HEK293 (cell line): ENCODE measurements at regions not wholly inside any gene's neighbourhood (a gene's known extent, or its start where the extent isn't known, plus 50 kb on each side); places are given as distances from the start of the nearest gene placed in this dataset.

Experiments
- CTCF ChIA-PET: fragments of 350-600 bp; formaldehyde crosslinking; extraction: SDS; loops from one replicate; lab custom pipeline; 2021; ENCODE audit warnings: antibody characterized with exemption; lab: Yijun Ruan, JAX
- POLR2A ChIA-PET: fragments of 300-600 bp; formaldehyde crosslinking; extraction: SDS; loops from one replicate; lab custom pipeline; 2020; ENCODE audit warnings: antibody characterized with exemption, inconsistent platforms; lab: Yijun Ruan, JAX
- H3K27ac ChIP-seq: fragments of 200-500 bp; sonication (Bioruptor generic); 2 replicates; pipeline ENCODE4 v1.5.1; 2014; ENCODE audit warnings: low read depth, low read length, control low read depth, inconsistent platforms; ENCODE audit errors: extremely low read depth
- H3K36me3 ChIP-seq, 2 experiments: fragments of 200-500 bp in 1 of 2; sonication (Bioruptor generic) in 1 of 2; 1 replicate in 1 of 2; 2 replicates in 1 of 2; pipeline ENCODE4 v1.5.1; 2014 to 2017; ENCODE audit warnings: inconsistent platforms in 2 of 2, low read length in 2 of 2; ENCODE audit not compliant: control insufficient read depth in 2 of 2, insufficient read depth in 1 of 2
- H3K4me1 ChIP-seq: fragments of 200-500 bp; sonication (Bioruptor generic); 2 replicates; pipeline ENCODE4 v1.5.1; 2014; ENCODE audit warnings: mild to moderate bottlenecking, low read length, inconsistent platforms; ENCODE audit not compliant: control insufficient read depth, insufficient read depth
- H3K4me3 ChIP-seq: 2 replicates; pipeline ENCODE4 v1.5.1; 2011; ENCODE audit warnings: low read depth, mild to moderate bottlenecking, control low read depth, low read length, moderate library complexity
- H3K9me3 ChIP-seq: fragments of 200-500 bp; sonication (Bioruptor generic); 2 replicates; pipeline ENCODE4 v1.5.1; 2014; ENCODE audit warnings: low read depth, low read length, inconsistent platforms; ENCODE audit not compliant: control insufficient read depth, insufficient read depth
- GFI1B ChIP-seq: fragments of 450-650 bp; formaldehyde crosslinking; IDR thresholded peaks from 2 replicates; pipeline ENCODE4 v1.5.1; 2016; ENCODE audit warnings: missing biosample characterization, missing genetic modification characterization
- GLIS2 ChIP-seq: fragments of 450-650 bp; formaldehyde crosslinking; IDR thresholded peaks from 2 replicates; pipeline ENCODE4 v1.5.1; 2016; ENCODE audit warnings: missing biosample characterization, missing genetic modification characterization
- MEIS1 ChIP-seq: sonication (generic); formaldehyde crosslinking; IDR thresholded peaks from 2 replicates; pipeline ENCODE4 v1.8.1; 2022; ENCODE audit warnings: missing genetic modification reagents, mild to moderate bottlenecking, borderline replicate concordance
- PRDM1 ChIP-seq: fragments of 450-650 bp; formaldehyde crosslinking; IDR thresholded peaks from 2 replicates; pipeline ENCODE4; 2016; ENCODE audit warnings: missing biosample characterization, missing genetic modification characterization
- SP7 ChIP-seq: fragments of 450-650 bp; formaldehyde crosslinking; IDR thresholded peaks from 2 replicates; pipeline ENCODE4 v1.5.1; 2016; ENCODE audit warnings: missing biosample characterization, missing genetic modification characterization
- ZFHX2 ChIP-seq: fragments of 450-650 bp; formaldehyde crosslinking; conservative IDR thresholded peaks from 2 replicates; pipeline ENCODE4 v1.5.1; 2016; ENCODE audit warnings: missing biosample characterization, missing genetic modification characterization
- ZNF221 ChIP-seq: fragments of 450-650 bp; formaldehyde crosslinking; IDR thresholded peaks from 2 replicates; pipeline ENCODE4 v1.5.1; 2017; ENCODE audit warnings: missing biosample characterization, missing genetic modification characterization, borderline replicate concordance
- ZNF302 ChIP-seq: fragments of 450-650 bp; formaldehyde crosslinking; IDR thresholded peaks from 2 replicates; pipeline ENCODE4 v1.5.1; 2016; ENCODE audit warnings: missing biosample characterization, missing genetic modification characterization, low read depth
- ZNF311 ChIP-seq: fragments of 450-650 bp; formaldehyde crosslinking; IDR thresholded peaks from 2 replicates; pipeline ENCODE4 v1.5.1; 2017; ENCODE audit warnings: missing biosample characterization, missing genetic modification characterization, borderline replicate concordance
- ZNF426 ChIP-seq: fragments of 450-650 bp; formaldehyde crosslinking; IDR thresholded peaks from 2 replicates; pipeline ENCODE4 v1.5.1; 2017; ENCODE audit warnings: missing biosample characterization, missing genetic modification characterization, mild to moderate bottlenecking, inconsistent platforms, moderate library complexity
- ZNF521 ChIP-seq: fragments of 450-650 bp; formaldehyde crosslinking; IDR thresholded peaks from 2 replicates; pipeline ENCODE4 v1.5.1; 2017; ENCODE audit warnings: missing biosample characterization, mild to moderate bottlenecking, missing genetic modification characterization
- ZNF585B ChIP-seq: fragments of 450-650 bp; formaldehyde crosslinking; IDR thresholded peaks from 2 replicates; pipeline ENCODE4 v1.5.1; 2016; ENCODE audit warnings: missing biosample characterization, missing genetic modification characterization
- ZNF600 ChIP-seq: fragments of 450-650 bp; formaldehyde crosslinking; IDR thresholded peaks from 2 replicates; pipeline ENCODE4 v1.5.1; 2016; ENCODE audit warnings: missing biosample characterization, missing genetic modification characterization
- ZNF621 ChIP-seq: fragments of 450-650 bp; formaldehyde crosslinking; IDR thresholded peaks from 2 replicates; pipeline ENCODE4 v1.5.1; 2017; ENCODE audit warnings: missing biosample characterization, missing genetic modification characterization
- ZNF626 ChIP-seq: fragments of 450-650 bp; sonication (Bioruptor Pico); formaldehyde crosslinking; IDR thresholded peaks from 2 replicates; pipeline ENCODE4 v1.5.1; 2018; ENCODE audit warnings: missing biosample characterization, missing genetic modification characterization, inconsistent platforms
- ZNF707 ChIP-seq: fragments of 450-650 bp; formaldehyde crosslinking; IDR thresholded peaks from 2 replicates; pipeline ENCODE4 v1.5.1; 2016; ENCODE audit warnings: missing biosample characterization, missing genetic modification characterization
- ZNF776 ChIP-seq: fragments of 450-650 bp; formaldehyde crosslinking; IDR thresholded peaks from 2 replicates; pipeline ENCODE4 v1.5.0; 2017; ENCODE audit warnings: missing biosample characterization, missing genetic modification characterization, borderline replicate concordance
- ZNF785 ChIP-seq: fragments of 450-650 bp; formaldehyde crosslinking; IDR thresholded peaks from 2 replicates; pipeline ENCODE4 v1.5.1; 2016; ENCODE audit warnings: missing biosample characterization, missing genetic modification characterization
- TF ChIP-seq, protein P1 (sequence below): fragments of 450-650 bp; formaldehyde crosslinking; IDR thresholded peaks from 2 replicates; pipeline ENCODE4 v1.5.1; 2016; ENCODE audit warnings: missing biosample characterization, missing genetic modification characterization, borderline replicate concordance
- TF ChIP-seq, protein P2 (sequence below): fragments of 450-650 bp; formaldehyde crosslinking; IDR thresholded peaks from 2 replicates; pipeline ENCODE4 v1.5.1; 2016; ENCODE audit warnings: missing biosample characterization, missing genetic modification characterization
- TF ChIP-seq, protein P3 (sequence below): fragments of 450-650 bp; formaldehyde crosslinking; IDR thresholded peaks from 2 replicates; pipeline ENCODE4 v1.5.1; 2016; ENCODE audit warnings: missing biosample characterization, missing genetic modification characterization
- TF ChIP-seq, protein P4 (sequence below): fragments of 450-650 bp; formaldehyde crosslinking; IDR thresholded peaks from 2 replicates; pipeline ENCODE4 v1.5.1; 2017; ENCODE audit warnings: missing biosample characterization, missing genetic modification characterization
- TF ChIP-seq, protein P5 (sequence below): fragments of 450-650 bp; formaldehyde crosslinking; IDR thresholded peaks from 2 replicates; pipeline ENCODE4 v1.5.1; 2016; ENCODE audit warnings: missing biosample characterization, missing genetic modification characterization
- TF ChIP-seq, protein P6 (sequence below): fragments of 450-650 bp; formaldehyde crosslinking; IDR thresholded peaks from 2 replicates; pipeline ENCODE4 v1.5.1; 2016; ENCODE audit warnings: missing biosample characterization, missing genetic modification characterization

DNA sequence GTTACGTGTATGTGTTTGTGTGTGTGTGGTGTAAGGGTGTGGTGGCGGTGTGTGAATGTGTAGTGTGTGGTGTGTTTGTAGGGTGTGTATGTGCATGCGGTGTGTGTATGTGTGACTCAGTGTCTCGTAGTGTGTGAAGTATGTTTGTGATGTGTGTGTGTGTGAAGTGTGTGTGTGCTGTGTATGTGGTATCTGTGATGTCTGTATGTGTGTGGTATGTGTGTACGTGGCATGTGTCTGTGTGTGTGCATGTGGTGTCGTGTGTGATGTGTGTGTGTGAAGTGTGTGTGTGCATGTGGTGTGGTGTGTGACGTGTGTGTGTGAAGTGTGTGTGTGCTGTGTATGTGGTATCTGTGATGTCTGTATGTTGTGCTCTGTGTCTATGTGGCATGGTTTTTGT, 339.4 kb downstream of the MTRR start (continued):
- TF ChIP-seq, protein P1, sequence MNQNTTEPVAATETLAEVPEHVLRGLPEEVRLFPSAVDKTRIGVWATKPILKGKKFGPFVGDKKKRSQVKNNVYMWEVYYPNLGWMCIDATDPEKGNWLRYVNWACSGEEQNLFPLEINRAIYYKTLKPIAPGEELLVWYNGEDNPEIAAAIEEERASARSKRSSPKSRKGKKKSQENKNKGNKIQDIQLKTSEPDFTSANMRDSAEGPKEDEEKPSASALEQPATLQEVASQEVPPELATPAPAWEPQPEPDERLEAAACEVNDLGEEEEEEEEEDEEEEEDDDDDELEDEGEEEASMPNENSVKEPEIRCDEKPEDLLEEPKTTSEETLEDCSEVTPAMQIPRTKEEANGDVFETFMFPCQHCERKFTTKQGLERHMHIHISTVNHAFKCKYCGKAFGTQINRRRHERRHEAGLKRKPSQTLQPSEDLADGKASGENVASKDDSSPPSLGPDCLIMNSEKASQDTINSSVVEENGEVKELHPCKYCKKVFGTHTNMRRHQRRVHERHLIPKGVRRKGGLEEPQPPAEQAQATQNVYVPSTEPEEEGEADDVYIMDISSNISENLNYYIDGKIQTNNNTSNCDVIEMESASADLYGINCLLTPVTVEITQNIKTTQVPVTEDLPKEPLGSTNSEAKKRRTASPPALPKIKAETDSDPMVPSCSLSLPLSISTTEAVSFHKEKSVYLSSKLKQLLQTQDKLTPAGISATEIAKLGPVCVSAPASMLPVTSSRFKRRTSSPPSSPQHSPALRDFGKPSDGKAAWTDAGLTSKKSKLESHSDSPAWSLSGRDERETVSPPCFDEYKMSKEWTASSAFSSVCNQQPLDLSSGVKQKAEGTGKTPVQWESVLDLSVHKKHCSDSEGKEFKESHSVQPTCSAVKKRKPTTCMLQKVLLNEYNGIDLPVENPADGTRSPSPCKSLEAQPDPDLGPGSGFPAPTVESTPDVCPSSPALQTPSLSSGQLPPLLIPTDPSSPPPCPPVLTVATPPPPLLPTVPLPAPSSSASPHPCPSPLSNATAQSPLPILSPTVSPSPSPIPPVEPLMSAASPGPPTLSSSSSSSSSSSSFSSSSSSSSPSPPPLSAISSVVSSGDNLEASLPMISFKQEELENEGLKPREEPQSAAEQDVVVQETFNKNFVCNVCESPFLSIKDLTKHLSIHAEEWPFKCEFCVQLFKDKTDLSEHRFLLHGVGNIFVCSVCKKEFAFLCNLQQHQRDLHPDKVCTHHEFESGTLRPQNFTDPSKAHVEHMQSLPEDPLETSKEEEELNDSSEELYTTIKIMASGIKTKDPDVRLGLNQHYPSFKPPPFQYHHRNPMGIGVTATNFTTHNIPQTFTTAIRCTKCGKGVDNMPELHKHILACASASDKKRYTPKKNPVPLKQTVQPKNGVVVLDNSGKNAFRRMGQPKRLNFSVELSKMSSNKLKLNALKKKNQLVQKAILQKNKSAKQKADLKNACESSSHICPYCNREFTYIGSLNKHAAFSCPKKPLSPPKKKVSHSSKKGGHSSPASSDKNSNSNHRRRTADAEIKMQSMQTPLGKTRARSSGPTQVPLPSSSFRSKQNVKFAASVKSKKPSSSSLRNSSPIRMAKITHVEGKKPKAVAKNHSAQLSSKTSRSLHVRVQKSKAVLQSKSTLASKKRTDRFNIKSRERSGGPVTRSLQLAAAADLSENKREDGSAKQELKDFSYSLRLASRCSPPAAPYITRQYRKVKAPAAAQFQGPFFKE (tag by site-specific recombination) = peak; percentile 90; the same call in 1 of the 2 replicates
- 0 out of 2 replicates have a peak, but pooled peaks have one; percentile 3 for TF ChIP-seq ZNF302
- TF ChIP-seq PRDM1 (tag by site-specific recombination) = no peak
- TF ChIP-seq, protein P2, sequence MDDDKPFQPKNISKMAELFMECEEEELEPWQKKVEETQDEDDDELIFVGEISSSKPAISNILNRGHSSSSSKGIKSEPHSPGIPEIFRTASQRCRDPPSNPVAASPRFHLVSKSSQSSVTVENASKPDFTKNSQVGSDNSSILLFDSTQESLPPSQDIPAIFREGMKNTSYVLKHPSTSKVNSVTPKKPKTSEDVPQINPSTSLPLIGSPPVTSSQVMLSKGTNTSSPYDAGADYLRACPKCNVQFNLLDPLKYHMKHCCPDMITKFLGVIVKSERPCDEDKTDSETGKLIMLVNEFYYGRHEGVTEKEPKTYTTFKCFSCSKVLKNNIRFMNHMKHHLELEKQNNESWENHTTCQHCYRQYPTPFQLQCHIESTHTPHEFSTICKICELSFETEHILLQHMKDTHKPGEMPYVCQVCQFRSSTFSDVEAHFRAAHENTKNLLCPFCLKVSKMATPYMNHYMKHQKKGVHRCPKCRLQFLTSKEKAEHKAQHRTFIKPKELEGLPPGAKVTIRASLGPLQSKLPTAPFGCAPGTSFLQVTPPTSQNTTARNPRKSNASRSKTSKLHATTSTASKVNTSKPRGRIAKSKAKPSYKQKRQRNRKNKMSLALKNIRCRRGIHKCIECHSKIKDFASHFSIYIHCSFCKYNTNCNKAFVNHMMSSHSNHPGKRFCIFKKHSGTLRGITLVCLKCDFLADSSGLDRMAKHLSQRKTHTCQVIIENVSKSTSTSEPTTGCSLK (tag by site-specific recombination) = 0 out of 2 replicates have a peak, but pooled peaks have one; percentile 54
- peak; percentile 87 for TF ChIP-seq ZNF621 (tag by site-specific recombination)
- no peak for TF ChIP-seq ZNF600
- peak; percentile 42; the same call in 1 of the 2 replicates for TF ChIP-seq ZNF521 (tag by site-specific recombination)
- TF ChIP-seq, protein P3, sequence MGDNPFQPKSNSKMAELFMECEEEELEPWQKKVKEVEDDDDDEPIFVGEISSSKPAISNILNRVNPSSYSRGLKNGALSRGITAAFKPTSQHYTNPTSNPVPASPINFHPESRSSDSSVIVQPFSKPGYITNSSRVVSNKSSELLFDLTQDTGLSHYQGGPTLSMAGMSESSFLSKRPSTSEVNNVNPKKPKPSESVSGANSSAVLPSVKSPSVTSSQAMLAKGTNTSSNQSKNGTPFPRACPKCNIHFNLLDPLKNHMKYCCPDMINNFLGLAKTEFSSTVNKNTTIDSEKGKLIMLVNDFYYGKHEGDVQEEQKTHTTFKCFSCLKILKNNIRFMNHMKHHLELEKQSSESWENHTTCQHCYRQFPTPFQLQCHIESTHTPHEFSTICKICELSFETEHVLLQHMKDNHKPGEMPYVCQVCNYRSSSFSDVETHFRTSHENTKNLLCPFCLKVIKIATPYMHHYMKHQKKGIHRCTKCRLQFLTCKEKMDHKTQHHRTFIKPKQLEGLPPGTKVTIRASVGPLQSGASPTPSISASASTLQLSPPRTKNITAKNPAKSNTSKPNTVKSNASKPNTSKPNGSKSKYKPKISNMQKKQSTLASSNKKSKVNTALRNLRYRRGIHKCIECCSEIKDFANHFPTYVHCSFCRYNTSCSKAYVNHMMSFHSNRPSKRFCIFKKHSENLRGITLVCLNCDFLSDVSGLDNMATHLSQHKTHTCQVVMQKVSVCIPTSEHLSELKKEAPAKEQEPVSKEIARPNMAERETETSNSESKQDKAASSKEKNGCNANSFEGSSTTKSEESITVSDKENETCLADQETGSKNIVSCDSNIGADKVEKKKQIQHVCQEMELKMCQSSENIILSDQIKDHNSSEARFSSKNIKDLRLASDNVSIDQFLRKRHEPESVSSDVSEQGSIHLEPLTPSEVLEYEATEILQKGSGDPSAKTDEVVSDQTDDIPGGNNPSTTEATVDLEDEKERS (tag by site-specific recombination) = no peak

DNA sequence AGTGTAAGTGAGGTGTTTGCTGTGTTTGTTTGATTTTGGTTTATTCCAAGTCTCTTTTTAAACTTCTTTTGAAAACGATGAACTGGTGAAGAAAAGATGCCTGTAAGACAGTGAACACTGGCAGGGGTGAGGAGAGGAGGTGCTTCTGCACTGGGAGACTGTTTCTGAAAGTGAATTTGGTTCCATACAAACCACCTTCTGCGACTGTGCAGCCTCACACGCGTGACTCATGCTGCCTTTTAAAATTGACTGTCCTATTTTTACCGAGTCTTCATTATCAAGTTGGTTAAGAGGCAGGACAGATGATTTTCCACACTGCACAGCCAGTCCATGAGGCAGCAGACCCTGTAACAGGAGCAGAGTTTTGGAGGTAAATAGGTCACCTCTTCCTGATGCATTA, 340.6 kb downstream of the MTRR start:
- Histone ChIP-seq H3K4me1 (no peaks in the 10 kb centered on the region), H3K27ac (no peak overlapping the region), H3K36me3 (no peaks in the 10 kb centered on the region), H3K4me3 (no peak overlapping the region), H3K9me3 (no peaks in the 10 kb centered on the region)
- POLR2A ChIA-PET = no interaction called here
- CTCF ChIA-PET = no interaction called here
- TF ChIP-seq ZNF426 (tag by site-specific recombination) (no peak), ZNF785 (no peak), ZFHX2 (tag by site-specific recombination) (no peak), ZNF311 (tag by site-specific recombination) (no peak), SP7 (tag by site-specific recombination) (no peak), GLIS2 (tag by site-specific recombination) (no peak), ZNF585B (tag by site-specific recombination) (no peak), ZNF626 (no peak), ZNF221 (tag by site-specific recombination) (no peak), GFI1B (no peak), MEIS1 (CRISPR knock-in tag) (no peak), ZNF707 (tag by site-specific recombination) (no peak), ZNF776 (no peak)
- TF ChIP-seq, protein P4, sequence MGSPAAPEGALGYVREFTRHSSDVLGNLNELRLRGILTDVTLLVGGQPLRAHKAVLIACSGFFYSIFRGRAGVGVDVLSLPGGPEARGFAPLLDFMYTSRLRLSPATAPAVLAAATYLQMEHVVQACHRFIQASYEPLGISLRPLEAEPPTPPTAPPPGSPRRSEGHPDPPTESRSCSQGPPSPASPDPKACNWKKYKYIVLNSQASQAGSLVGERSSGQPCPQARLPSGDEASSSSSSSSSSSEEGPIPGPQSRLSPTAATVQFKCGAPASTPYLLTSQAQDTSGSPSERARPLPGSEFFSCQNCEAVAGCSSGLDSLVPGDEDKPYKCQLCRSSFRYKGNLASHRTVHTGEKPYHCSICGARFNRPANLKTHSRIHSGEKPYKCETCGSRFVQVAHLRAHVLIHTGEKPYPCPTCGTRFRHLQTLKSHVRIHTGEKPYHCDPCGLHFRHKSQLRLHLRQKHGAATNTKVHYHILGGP (tag by site-specific recombination) = no peak
- TF ChIP-seq, protein P5, sequence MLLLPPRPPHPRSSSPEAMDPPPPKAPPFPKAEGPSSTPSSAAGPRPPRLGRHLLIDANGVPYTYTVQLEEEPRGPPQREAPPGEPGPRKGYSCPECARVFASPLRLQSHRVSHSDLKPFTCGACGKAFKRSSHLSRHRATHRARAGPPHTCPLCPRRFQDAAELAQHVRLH (tag by site-specific recombination) = no peak
- TF ChIP-seq, protein P6, sequence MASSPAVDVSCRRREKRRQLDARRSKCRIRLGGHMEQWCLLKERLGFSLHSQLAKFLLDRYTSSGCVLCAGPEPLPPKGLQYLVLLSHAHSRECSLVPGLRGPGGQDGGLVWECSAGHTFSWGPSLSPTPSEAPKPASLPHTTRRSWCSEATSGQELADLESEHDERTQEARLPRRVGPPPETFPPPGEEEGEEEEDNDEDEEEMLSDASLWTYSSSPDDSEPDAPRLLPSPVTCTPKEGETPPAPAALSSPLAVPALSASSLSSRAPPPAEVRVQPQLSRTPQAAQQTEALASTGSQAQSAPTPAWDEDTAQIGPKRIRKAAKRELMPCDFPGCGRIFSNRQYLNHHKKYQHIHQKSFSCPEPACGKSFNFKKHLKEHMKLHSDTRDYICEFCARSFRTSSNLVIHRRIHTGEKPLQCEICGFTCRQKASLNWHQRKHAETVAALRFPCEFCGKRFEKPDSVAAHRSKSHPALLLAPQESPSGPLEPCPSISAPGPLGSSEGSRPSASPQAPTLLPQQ (tag by site-specific recombination) = no peak
